Natural killer cell (primary cell): ENCODE measurements at regions not wholly inside any gene's neighbourhood (a gene's known extent, or its start where the extent isn't known, plus 50 kb on each side); places are given as distances from the start of the nearest gene placed in this dataset.

ENCODE experiments used
- ATAC-seq, 3 donors: fragments of 150-1000 bp in 2 of 3; fragments of 200-7000 bp in 1 of 3; cut with Tn5 transposase; 1 replicate in 1 of 3; 2 replicates in 2 of 3; pipeline ENCODE4 v1.10.0; 2021; ENCODE audit warnings: mild to moderate bottlenecking in 2 of 3, moderate library complexity in 2 of 3
- DNase-seq, 2 donors: peaks; one replicate each; pipeline versions ENCODE4 v3.0.0 to v3.0.0-alpha.2; 2013 to 2021; ENCODE audit warnings: mixed read lengths in 1 of 2
- H3K27ac ChIP-seq: one replicate; pipeline ENCODE4 v1.5.1; 2013; ENCODE audit warnings: mild to moderate bottlenecking, low read length
- H3K27me3 ChIP-seq: one replicate; pipeline ENCODE4 v1.6.1; 2013; ENCODE audit warnings: low read length; ENCODE audit not compliant: control insufficient read depth, insufficient read depth
- H3K36me3 ChIP-seq: one replicate; pipeline ENCODE4 v1.6.1; 2013; ENCODE audit warnings: low read length; ENCODE audit not compliant: control insufficient read depth, insufficient read depth
- H3K4me1 ChIP-seq: one replicate; pipeline ENCODE4 v1.6.1; 2013; ENCODE audit warnings: low read length; ENCODE audit not compliant: control insufficient read depth, insufficient read depth
- H3K4me3 ChIP-seq: one replicate; pipeline ENCODE4 v1.5.1; 2013; ENCODE audit warnings: low read length
- H3K9me3 ChIP-seq: one replicate; pipeline ENCODE4 v1.6.1; 2013; ENCODE audit warnings: low read length; ENCODE audit not compliant: control insufficient read depth, insufficient read depth
- H3K27ac Mint-ChIP-seq, 2 donors: one replicate each; pipeline ENCODE4 v1.8.0; 2022; ENCODE audit warnings: mild to moderate bottlenecking in 2 of 2, mixed read lengths in 2 of 2, moderate library complexity in 1 of 2
- H3K27me3 Mint-ChIP-seq, 2 donors: one replicate each; pipeline ENCODE4 v1.8.0; 2022; ENCODE audit warnings: low read depth in 2 of 2, mixed read lengths in 2 of 2
- H3K36me3 Mint-ChIP-seq: one replicate; pipeline ENCODE4 v1.8.0; 2022; ENCODE audit warnings: mixed read lengths
- H3K4me1 Mint-ChIP-seq, 2 donors: one replicate each; pipeline ENCODE4 v1.8.0; 2022; ENCODE audit warnings: mixed read lengths in 2 of 2
- H3K4me3 Mint-ChIP-seq: one replicate; pipeline ENCODE4 v1.8.0; 2022; ENCODE audit warnings: mild to moderate bottlenecking, moderate library complexity, mixed read lengths
- H3K9me3 Mint-ChIP-seq, 2 donors: one replicate each; pipeline ENCODE4 v1.8.0; 2022; ENCODE audit warnings: mixed read lengths in 2 of 2
- CTCF ChIP-seq: fragments of 200-600 bp; IDR thresholded peaks from one replicate; pipeline ENCODE4 v1.8.0; 2022; ENCODE audit warnings: antibody characterized with exemption
- WGBS: methylation state at CpG from one replicate; pipeline ENCODE4 v1.1.7; 2013; ENCODE audit warnings: missing lambda C conversion rate; ENCODE audit not compliant: insufficient coverage; 5-methylcytosine and 5-hydroxymethylcytosine counted together
- intact Hi-C: fragments of 100-400 bp; cut with micrococcal nuclease; formaldehyde crosslinking; loops from one replicate; pipeline ENCODE4 v1.14.2; 2022

DNA sequence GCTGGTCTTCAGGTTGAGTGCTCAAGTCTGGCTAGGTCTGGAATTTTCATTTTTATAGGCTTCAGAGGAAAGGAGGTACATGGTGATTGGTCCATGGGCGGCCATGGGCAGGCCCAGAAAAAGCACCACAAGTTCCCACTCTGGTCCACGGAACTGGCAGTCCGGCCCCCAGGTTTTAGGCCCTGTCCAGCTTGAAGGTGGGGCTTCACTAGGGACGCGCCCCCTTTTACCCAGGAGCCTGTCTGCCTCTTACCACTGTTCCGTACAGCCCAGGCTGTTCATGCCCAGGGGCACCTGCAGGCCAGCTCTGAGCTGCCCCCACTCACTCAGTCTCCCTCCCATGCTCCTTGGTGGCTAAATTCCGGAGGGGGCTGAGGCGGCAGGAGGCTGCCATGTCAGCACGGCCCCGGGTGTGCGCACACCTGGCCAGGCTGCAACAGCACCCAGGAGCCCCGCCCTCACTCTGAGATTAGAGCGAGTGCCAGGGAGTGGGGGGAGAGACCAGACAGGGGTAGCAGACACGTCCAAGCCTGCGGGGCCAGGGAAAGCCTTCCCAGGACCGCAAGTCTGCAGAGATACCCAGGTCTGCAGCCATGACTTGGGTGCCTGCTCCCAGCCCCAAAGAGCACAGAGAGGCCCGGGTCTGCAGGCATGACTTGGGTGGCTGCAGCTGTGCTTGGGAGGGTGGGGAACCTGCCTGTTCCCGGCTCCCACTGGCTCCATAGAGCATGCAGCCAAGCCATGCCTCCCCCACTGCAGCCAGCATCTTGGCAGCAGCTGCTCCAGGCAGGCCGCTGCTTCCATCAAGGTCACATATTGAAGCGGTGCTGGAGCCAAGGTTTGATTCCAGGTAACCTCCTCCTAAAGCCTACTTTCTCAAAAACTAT is 390.2 kb upstream of the SGCD start:
- no peak overlapping the region for H3K27ac Mint-ChIP-seq
- H3K36me3 Mint-ChIP-seq: no peaks in the 10 kb centered on the region
- Histone ChIP-seq H3K36me3 (no peaks in the 10 kb centered on the region), H3K27ac (no peak overlapping the region), H3K9me3 (no peaks in the 10 kb centered on the region), H3K4me3 (no peak overlapping the region), H3K4me1 (no peaks in the 10 kb centered on the region), H3K27me3 (no peaks in the 10 kb centered on the region)
- H3K4me1 Mint-ChIP-seq: no peaks in the 10 kb centered on the region
- ATAC-seq: no peak
- no peak for TF ChIP-seq CTCF
- WGBS: 81% methylated on average over 19 of the region's 20 CpGs
- H3K9me3 Mint-ChIP-seq: no peaks in the 10 kb centered on the region
- H3K27me3 Mint-ChIP-seq: peaks cover 3 to 7% of the 10 kb centered on the region in 2 donors
- intact Hi-C loops: no loop called here
- H3K4me3 Mint-ChIP-seq: no peak overlapping the region
- DNase-seq: no peak

DNA sequence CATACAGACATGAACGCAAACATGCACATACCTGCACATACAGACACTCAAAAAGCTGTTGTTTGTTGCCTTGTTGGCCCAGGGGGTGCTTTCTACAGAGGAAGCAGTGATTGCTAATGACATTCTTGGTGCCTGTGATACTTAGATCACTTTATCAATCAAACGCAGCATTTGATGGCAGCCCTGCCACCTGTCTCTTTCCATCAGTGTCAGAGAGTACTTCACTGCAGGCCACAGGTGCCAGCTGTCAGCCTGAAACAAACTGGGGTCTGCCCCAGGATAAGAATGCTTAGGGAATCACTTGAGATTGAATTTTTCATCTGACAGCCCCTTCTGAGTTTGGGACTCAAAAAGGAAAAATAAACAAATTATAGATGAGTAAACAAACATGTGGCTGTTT is 388.9 kb upstream of the SGCD start:
- Mint-ChIP-seq H3K27me3 (peaks cover 3% of the 10 kb centered on the region in 2 donors), H3K4me1 (no peaks in the 10 kb centered on the region), H3K27ac (no peak overlapping the region), H3K9me3 (no peaks in the 10 kb centered on the region), H3K36me3 (no peaks in the 10 kb centered on the region), H3K4me3 (no peak overlapping the region)
- Histone ChIP-seq H3K4me3 (no peak overlapping the region), H3K9me3 (no peaks in the 10 kb centered on the region), H3K27ac (no peak overlapping the region), H3K27me3 (no peaks in the 10 kb centered on the region), H3K36me3 (no peaks in the 10 kb centered on the region), H3K4me1 (no peaks in the 10 kb centered on the region)
- TF ChIP-seq CTCF: no peak
- no peak for DNase-seq
- 68% methylated on average over 2 of the region's 2 CpGs for WGBS
- no peak for ATAC-seq
- intact Hi-C loops: no loop called here

- Histone ChIP-seq H3K4me3 (no peak overlapping the region), H3K27me3 (no peaks in the 10 kb centered on the region), H3K9me3 (no peaks in the 10 kb centered on the region), H3K4me1 (no peaks in the 10 kb centered on the region), H3K27ac (no peak overlapping the region), H3K36me3 (no peaks in the 10 kb centered on the region)
- H3K4me3 Mint-ChIP-seq: no peak overlapping the region
- TF ChIP-seq CTCF: no peak
- no peaks in the 10 kb centered on the region for H3K9me3 Mint-ChIP-seq
- peaks cover 7 to 8% of the 10 kb centered on the region in 2 donors for H3K4me1 Mint-ChIP-seq
- H3K36me3 Mint-ChIP-seq: no peaks in the 10 kb centered on the region
- no peak overlapping the region for H3K27ac Mint-ChIP-seq
- intact Hi-C loops: no loop called here
- DNase-seq (no peak), ATAC-seq (no peak)
- H3K27me3 Mint-ChIP-seq: peaks cover 9 to 22% of the 10 kb centered on the region in 2 donors
Observed at GRCh38 chr5:155941340-155941739, 385.6 kb upstream of the SGCD start.
